GM19455 (cell line): ENCODE measurements at regions not wholly inside any gene's neighbourhood (a gene's known extent, or its start where the extent isn't known, plus 50 kb on each side); places are given as distances from the start of the nearest gene placed in this dataset.
"Not testable (repeated sequence)": the region's sequence is repeated elsewhere in the genome, so short reads cannot be mapped to it uniquely, and the experiment has no call there.

Source experiments
- ATAC-seq: cut with Tn5 transposase; IDR thresholded peaks from one replicate; pipeline ENCODE4 v1.9.1; 2021; ENCODE audit not compliant: unreplicated experiment

- ATAC-seq, result no peak
These were observed 446.1 kb upstream of the TMEM132C start for GRCh38 chr12:127820846-127821245.

DNA sequence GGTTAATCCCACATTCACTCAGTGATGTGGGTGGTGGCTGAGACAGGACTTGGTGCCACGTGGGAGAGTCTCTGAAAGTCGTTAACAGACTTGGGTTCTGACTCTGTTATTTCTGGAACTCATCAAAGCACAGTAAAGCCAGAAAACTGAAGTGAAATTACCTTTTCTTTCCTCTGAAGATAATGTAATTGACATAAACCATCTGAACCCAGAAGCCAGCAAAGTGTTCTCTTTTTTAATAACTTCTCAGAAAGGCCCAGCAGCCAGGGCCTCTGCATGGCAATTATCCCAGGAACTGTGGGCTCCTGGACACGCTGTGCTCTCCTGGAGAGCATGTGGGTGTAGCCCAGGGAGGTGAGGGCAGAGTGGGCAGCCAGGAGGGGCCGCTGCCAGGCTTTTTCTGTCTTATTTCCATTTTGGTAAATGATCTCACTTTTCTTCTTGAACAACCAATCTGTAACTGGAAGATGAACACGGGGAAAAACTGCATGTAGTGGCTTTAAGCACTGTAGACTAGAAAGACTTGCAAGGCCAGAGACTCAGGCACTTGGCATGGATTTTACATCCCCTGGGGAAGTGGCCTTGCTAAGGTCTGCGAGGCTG, 444.1 kb upstream of the TMEM132C start:
- ATAC-seq, result no peak

GRCh38 chr12:127823801-127824200, 443.2 kb upstream of the TMEM132C start:
- ATAC-seq, result no peak

DNA sequence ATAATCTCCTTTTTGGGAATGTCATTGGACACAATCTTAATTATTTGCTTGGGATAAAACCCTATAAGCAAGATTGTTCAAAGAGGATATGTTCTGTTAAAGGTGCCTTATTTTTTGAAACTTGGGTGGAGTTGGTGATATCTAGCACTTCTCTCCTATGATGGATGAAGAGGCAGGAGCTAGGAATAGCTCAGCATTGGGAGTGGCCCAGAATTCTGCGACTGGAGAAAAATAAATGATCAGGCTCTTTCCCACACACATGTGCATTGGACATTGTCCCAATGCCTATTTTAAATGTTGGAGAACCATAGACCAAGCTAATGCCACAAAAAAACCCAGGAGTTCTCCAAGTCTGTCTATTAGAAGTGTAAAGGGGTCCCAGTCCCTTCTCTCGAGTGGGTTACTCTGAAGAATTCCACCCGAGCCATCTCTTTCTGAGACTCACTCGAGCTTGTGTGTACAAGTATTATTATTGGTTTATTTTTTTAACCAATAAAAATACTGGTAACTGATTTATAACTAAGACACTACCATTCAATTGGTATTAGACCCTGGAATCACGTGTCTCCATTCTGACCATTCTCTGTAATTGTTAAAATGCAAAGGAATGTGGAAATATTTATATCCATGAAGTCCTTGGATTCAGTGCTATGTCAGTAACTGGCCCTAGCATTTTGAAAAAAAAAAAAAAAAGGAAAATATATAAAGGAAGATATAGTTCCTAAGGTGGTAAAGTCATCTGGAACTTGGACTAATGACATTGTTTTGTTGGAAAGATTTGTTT, 437.5 kb upstream of the TMEM132C start:
- ATAC-seq, result no peak

- ATAC-seq, result no peak
These were observed 436.9 kb upstream of the TMEM132C start for GRCh38 chr12:127830065-127830460.

- no peak for ATAC-seq
These were observed 436.2 kb upstream of the TMEM132C start for GRCh38 chr12:127830730-127831129.

- ATAC-seq, result no peak
These were observed 434.8 kb upstream of the TMEM132C start for GRCh38 chr12:127832172-127832571.

- ATAC-seq, result not testable (repeated sequence)
These were observed 430.2 kb upstream of the TMEM132C start for GRCh38 chr12:127836802-127837201.

- ATAC-seq, result no peak
These were observed 409.3 kb upstream of the TMEM132C start for GRCh38 chr12:127857661-127858060.

GRCh38 chr12:127860536-127860935, 406.4 kb upstream of the TMEM132C start:
- no peak for ATAC-seq

GRCh38 chr12:127861406-127861805, 405.6 kb upstream of the TMEM132C start:
- ATAC-seq, result no peak

DNA sequence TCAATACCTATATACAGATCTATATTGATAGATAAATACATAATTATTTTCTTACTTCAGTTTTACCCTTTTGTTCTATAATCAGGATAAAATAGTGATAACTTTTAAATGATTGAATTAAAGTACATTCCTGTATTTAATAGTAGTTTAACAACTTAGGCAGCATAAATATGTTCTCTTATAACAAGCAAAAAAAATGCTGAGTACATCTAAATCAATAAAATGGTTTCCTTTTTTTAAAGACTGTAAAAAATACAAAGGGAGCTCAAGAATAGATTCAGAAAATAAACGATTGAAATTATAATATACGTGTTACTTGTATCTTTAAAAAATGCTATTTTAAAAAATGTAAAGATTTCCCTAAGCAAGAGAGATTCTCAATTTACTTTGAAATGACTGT, 393.7 kb upstream of the TMEM132C start:
- ATAC-seq, result no peak

GRCh38 chr12:127881371-127882140, 385.4 kb upstream of the TMEM132C start:
- ATAC-seq, result no peak

DNA sequence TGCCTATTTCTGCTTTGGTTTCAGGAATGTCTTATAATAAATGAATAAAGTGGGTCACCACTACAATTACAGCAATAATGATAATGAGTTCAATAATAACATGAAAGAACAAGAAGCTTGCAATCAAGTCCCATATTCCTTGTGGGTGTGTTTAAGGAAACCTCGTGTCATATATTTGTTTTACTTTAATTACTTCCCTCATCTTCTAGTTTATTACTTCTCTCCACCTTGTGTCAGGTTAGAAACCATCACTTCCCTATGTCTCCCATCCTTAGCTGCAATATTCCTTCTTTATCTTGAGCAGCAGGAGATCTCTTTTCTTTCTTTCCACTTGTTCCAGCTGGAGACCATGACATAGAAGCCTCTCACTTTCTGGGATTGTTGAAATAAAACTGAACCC, 384.0 kb upstream of the TMEM132C start:
- no peak for ATAC-seq

DNA sequence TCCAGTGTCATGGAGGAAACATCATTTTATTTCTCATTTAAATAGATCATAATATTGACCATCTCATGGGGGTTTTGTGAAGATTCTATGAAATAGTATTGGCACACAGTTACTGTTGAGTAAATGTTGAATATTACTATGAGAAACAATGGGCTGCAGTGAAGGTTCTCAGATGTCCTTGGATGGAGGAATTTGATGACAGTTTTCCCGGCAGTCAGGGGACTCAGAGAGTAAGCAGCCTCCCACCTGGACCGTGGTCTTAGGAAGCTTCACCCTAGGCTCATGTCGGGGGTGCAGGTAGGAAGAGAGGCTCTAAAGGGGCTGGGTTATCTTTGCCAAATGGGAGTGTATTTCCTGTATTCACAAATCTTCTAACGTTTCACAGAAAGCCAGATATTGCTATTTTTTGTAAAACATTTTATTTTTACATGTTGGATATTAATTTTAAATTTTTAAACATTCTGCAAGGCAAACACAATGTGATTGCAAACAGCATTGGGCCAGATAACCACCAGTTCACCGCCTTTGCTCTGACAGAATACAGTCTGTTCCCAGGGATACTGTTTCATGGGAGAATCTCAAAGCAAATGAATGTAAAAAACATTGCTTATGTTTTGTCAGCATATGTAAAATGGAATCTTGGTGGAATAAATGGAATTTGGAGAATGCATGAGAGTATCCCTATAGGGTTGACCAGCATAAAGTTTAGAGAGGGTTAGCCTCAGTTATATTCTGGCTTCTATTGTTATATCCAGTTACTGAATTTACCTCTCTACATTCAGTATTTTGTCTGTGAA, 380.8 kb upstream of the TMEM132C start:
- ATAC-seq, result no peak

GRCh38 chr12:127886827-127887226, 380.1 kb upstream of the TMEM132C start:
- no peak for ATAC-seq

DNA sequence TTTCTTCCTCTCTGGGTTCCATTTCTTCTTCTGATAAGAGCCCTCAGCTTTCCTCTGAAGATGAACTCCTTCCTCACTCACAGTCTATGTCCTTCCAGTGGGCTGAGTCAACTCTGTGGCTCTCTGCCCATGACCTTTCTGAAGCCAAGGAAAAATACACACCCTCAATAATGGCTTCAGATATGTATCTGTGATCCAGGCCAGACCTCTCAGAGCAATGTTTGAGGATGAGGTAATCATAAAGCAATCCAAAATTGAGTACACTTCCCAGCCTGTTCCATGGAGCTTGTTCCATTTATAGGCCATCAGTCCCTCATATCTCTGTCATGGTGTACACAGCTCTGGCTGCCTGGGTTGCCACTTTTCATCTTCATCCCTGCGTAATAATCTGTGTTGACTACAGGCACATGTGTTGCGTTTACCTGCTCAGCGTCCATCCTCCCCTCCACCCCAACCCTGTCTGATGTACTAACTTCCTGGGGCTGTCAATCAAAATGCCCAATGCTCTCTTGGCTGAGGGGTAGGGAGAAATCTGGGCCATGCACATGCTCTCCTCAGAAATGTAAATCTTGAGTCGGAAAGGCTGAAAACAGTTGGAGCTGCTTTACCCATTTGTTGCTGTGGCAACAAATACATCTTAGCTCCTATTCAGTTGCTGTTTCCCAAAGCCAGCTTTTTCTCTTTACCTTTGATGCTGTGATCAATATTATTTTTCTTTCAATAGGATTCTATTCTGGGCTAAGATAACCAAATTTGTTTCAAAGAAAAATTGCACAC, 377.8 kb upstream of the TMEM132C start:
- ATAC-seq, result no peak

- ATAC-seq, result no peak
These were observed 372.9 kb upstream of the TMEM132C start for GRCh38 chr12:127893895-127894609.

DNA sequence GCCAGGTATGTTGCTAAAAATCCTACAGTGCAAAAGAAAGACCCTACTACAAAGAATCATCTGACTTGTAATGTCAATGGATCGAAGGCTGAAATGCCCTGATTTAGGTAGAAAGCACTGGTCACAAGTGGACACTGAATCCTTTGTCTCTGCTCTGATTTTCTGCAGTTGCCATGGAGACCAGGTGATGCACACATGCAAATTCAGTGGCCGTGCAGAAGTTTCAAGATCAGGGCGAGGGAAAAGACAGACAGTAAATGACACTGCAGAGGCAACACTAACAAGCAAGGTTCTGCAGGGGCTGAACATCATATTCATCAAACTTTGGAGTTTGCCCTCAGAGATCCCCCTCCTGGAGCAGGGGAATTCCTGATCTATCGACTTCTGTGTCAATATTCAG, 370.3 kb upstream of the TMEM132C start:
- ATAC-seq, result no peak

- ATAC-seq, result no peak
These were observed 368.4 kb upstream of the TMEM132C start for GRCh38 chr12:127898616-127899015.
